ENCODE measurements at regions not wholly inside any gene's neighbourhood (a gene's known extent, or its start where the extent isn't known, plus 50 kb on each side); places are given as distances from the start of the nearest gene placed in this dataset.
"Not testable (repeated sequence)": the region's sequence is repeated elsewhere in the genome, so short reads cannot be mapped to it uniquely, and the experiment has no call there.

GRCh38 chr2:8368463-8368862, 313.4 kb upstream of the ID2 start:
- DNase-seq: no peak

- no peak for DNase-seq
Observed at GRCh38 chr2:8369522-8369921, 312.3 kb upstream of the ID2 start.

- no peak for DNase-seq
Observed at GRCh38 chr2:8370258-8370802, 311.5 kb upstream of the ID2 start.

- no peak for DNase-seq
Observed at GRCh38 chr2:8371653-8372052, 310.2 kb upstream of the ID2 start.

- no peak for DNase-seq
Observed at GRCh38 chr2:8374782-8375181, 307.1 kb upstream of the ID2 start.

GRCh38 chr2:8376603-8377410, 305.0 kb upstream of the ID2 start:
- no peak for DNase-seq

GRCh38 chr2:8378016-8378810, 303.6 kb upstream of the ID2 start:
- no peak for DNase-seq

- DNase-seq: no peak
Observed at GRCh38 chr2:8379128-8379527, 302.7 kb upstream of the ID2 start.

- DNase-seq: no peak
Observed at GRCh38 chr2:8379549-8379948, 302.3 kb upstream of the ID2 start.

- DNase-seq: no peak
Observed at GRCh38 chr2:8380026-8380425, 301.8 kb upstream of the ID2 start.

- no peak for DNase-seq
Observed at GRCh38 chr2:8380566-8380965, 301.3 kb upstream of the ID2 start.

- DNase-seq: no peak
Observed at GRCh38 chr2:8382485-8382884, 299.4 kb upstream of the ID2 start.

GRCh38 chr2:8386748-8387147, 295.1 kb upstream of the ID2 start:
- not testable (repeated sequence) for DNase-seq

- no peak for DNase-seq
Observed at GRCh38 chr2:8388781-8389180, 293.1 kb upstream of the ID2 start.

- no peak for DNase-seq
Observed at GRCh38 chr2:8389431-8390108, 292.3 kb upstream of the ID2 start.

- DNase-seq: no peak
Observed at GRCh38 chr2:8391126-8391525, 290.7 kb upstream of the ID2 start.

- no peak for DNase-seq
Observed at GRCh38 chr2:8391584-8391983, 290.3 kb upstream of the ID2 start.

GRCh38 chr2:8392098-8392866, 289.6 kb upstream of the ID2 start:
- DNase-seq: no peak

- DNase-seq: no peak
Observed at GRCh38 chr2:8393506-8393905, 288.4 kb upstream of the ID2 start.

- no peak for DNase-seq
Observed at GRCh38 chr2:8394131-8394530, 287.7 kb upstream of the ID2 start.

- DNase-seq: no peak
Observed at GRCh38 chr2:8394569-8395359, 287.1 kb upstream of the ID2 start.

GRCh38 chr2:8395718-8396117, 286.1 kb upstream of the ID2 start:
- no peak for DNase-seq
